Liver (tissue), 7 donors: ENCODE measurements at regions not wholly inside any gene's neighbourhood (a gene's known extent, or its start where the extent isn't known, plus 50 kb on each side); places are given as distances from the start of the nearest gene placed in this dataset.
A peak's percentile ranks its signal among the peaks of the same experiment; 100 is the strongest.

Experiments
- DNase-seq: peaks from one replicate; pipeline ENCODE4 v3.0.0-alpha.2; 2017; ENCODE audit warnings: low spot score
- H3K27ac ChIP-seq, 2 donors: one replicate each; pipeline ENCODE4 v1.7.0; 2013; ENCODE audit warnings: inconsistent platforms in 2 of 2, low read length in 2 of 2, control low read depth in 1 of 2, low read depth in 1 of 2, mild to moderate bottlenecking in 1 of 2
- H3K27me3 ChIP-seq, 4 donors: one replicate each; pipeline versions ENCODE4 v1.6.1 to v1.7.0; 2013; ENCODE audit warnings: low read length in 3 of 4, inconsistent platforms in 1 of 4, mild to moderate bottlenecking in 1 of 4, moderate library complexity in 1 of 4; ENCODE audit not compliant: control insufficient read depth in 4 of 4, insufficient read depth in 4 of 4
- H3K36me3 ChIP-seq, 4 donors: one replicate each; pipeline versions ENCODE4 v1.6.1 to v1.7.0; 2013; ENCODE audit warnings: low read length in 3 of 4, mild to moderate bottlenecking in 3 of 4, low read depth in 1 of 4, moderate library complexity in 1 of 4; ENCODE audit not compliant: control insufficient read depth in 4 of 4, insufficient read depth in 3 of 4
- H3K4me1 ChIP-seq, 4 donors: one replicate each; pipeline versions ENCODE4 v1.6.1 to v1.7.0; 2013; ENCODE audit warnings: low read length in 3 of 4, mild to moderate bottlenecking in 3 of 4, moderate library complexity in 1 of 4; ENCODE audit not compliant: control insufficient read depth in 4 of 4, insufficient read depth in 4 of 4
- H3K4me3 ChIP-seq, 3 donors: one replicate each; pipeline versions ENCODE4 v1.6.1 to v1.7.0; 2013; ENCODE audit warnings: low read length in 3 of 3, control low read depth in 1 of 3, low read depth in 1 of 3, mild to moderate bottlenecking in 1 of 3
- H3K9ac ChIP-seq, 2 donors: one replicate each; pipeline ENCODE4 v1.7.0; 2013; ENCODE audit warnings: low read length in 2 of 2, mild to moderate bottlenecking in 2 of 2, moderate library complexity in 2 of 2, control low read depth in 1 of 2, low read depth in 1 of 2
- H3K9me3 ChIP-seq, 4 donors: one replicate each; pipeline versions ENCODE4 v1.6.1 to v1.7.0; 2013; ENCODE audit warnings: low read length in 3 of 4; ENCODE audit not compliant: control insufficient read depth in 4 of 4
- EGR1 ChIP-seq, 2 donors: IDR thresholded peaks; 2 replicates each; pipeline ENCODE4 v1.6.1; 2016 to 2018; ENCODE audit warnings: antibody characterized with exemption in 2 of 2, low read depth in 2 of 2
- FOXA1 ChIP-seq: IDR thresholded peaks from 2 replicates; pipeline ENCODE4 v1.6.1; 2016; ENCODE audit warnings: antibody characterized with exemption
- FOXA2 ChIP-seq: IDR thresholded peaks from 2 replicates; pipeline ENCODE4 v1.6.1; 2016; ENCODE audit warnings: antibody characterized with exemption
- GABPA ChIP-seq, 2 donors: IDR thresholded peaks in 1 of 2; conservative IDR thresholded peaks in 1 of 2; 2 replicates each; pipeline ENCODE4 v1.6.1; 2016; ENCODE audit warnings: antibody characterized with exemption in 2 of 2, mild to moderate bottlenecking in 1 of 2, moderate library complexity in 1 of 2
- HNF4A ChIP-seq, 2 donors: conservative IDR thresholded peaks; 2 replicates each; pipeline ENCODE4 v1.6.1; 2016; ENCODE audit warnings: antibody characterized with exemption in 2 of 2, mild to moderate bottlenecking in 2 of 2
- JUND ChIP-seq, 2 donors: IDR thresholded peaks; 2 replicates each; pipeline ENCODE4 v1.6.1; 2016; ENCODE audit warnings: antibody characterized with exemption in 2 of 2
- NR2F2 ChIP-seq: IDR thresholded peaks from 2 replicates; pipeline ENCODE4 v1.6.1; 2016; ENCODE audit warnings: antibody characterized with exemption
- RAD21 ChIP-seq, 2 donors: IDR thresholded peaks; 2 replicates each; pipeline ENCODE4 v1.6.1; 2016; ENCODE audit warnings: antibody characterized with exemption in 2 of 2, mild to moderate bottlenecking in 2 of 2
- SP1 ChIP-seq: IDR thresholded peaks from 2 replicates; pipeline ENCODE4 v1.6.1; 2018; ENCODE audit warnings: antibody characterized with exemption, mild to moderate bottlenecking
- YY1 ChIP-seq: IDR thresholded peaks from 2 replicates; pipeline ENCODE4 v1.6.1; 2016; ENCODE audit warnings: antibody characterized with exemption, mild to moderate bottlenecking
- WGBS: extraction: QIAGEN DNeasy Blood & Tissue Kit; methylation state at CpG from one replicate; pipeline ENCODE4 v1.1.7; 2013; 5-methylcytosine and 5-hydroxymethylcytosine counted together
- TF ChIP-seq, protein P1 (sequence below): IDR thresholded peaks from 2 replicates; pipeline ENCODE4 v1.6.1; 2016; ENCODE audit warnings: antibody characterized with exemption
- TF ChIP-seq, protein P2 (sequence below): IDR thresholded peaks from 2 replicates; pipeline ENCODE4 v1.6.1; 2016; ENCODE audit warnings: antibody characterized with exemption, mild to moderate bottlenecking
- donor health status: healthy.
- donor health status: healthy.
- donor health status: healthy.
- donor health status: healthy.

DNA sequence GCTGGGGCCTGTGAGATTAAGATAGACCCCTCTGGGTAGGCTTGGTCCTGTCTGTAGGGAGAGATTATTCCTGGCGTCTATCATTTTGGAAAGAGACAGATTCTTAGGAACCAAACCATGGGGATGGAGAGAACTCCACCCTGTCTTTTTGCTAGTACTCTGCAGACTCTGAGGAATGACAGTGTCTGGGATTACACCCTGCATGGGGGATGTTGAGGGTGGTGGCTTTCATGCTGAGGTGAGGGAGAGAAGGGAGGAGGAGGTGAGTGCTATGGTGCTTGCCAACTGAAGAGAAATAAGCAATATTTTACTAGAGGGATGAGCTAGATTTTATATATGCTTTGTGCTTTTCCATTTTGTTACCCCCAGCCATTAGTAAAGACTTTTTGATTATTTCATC lies 74.5 kb upstream of the PCDH8 start:
- H3K9me3 ChIP-seq, result peaks cover 0 to under 1% (median 0%) of the 10 kb centered on the region in 4 donors
- WGBS, result 89% methylated on average over 1 of the region's 1 CpG

DNA sequence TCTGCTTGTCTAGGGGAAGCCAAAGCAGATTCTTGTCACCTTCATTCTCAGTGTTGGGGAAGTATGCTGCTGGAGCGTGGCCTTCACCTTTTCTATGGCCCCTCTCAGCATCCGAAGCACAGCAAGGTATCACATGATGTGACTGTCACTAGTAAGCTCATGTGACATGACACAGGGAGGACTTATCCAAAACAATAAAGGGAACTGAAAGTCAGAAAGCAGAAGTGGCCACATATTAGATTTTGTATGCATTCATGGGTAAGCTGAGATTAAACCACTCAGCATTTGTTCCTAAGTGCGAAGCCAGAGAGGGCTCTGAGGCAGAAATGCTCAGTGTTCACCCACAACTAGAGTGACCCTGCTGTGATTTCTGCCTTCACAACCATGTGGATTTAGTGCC lies 72.8 kb upstream of the PCDH8 start:
- Histone ChIP-seq H3K36me3 (no peaks in the 10 kb centered on the region), H3K27me3 (peaks cover 0 to 6% (median 0%) of the 10 kb centered on the region in 4 donors), H3K9ac (no peak overlapping the region), H3K9me3 (peaks cover 0 to 2% (median under 1%) of the 10 kb centered on the region in 4 donors), H3K4me1 (no peaks in the 10 kb centered on the region), H3K27ac (no peak overlapping the region), H3K4me3 (no peak overlapping the region)
- 70% methylated on average over 3 of the region's 3 CpGs for WGBS
- TF ChIP-seq, protein P1, sequence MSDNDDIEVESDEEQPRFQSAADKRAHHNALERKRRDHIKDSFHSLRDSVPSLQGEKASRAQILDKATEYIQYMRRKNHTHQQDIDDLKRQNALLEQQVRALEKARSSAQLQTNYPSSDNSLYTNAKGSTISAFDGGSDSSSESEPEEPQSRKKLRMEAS, result peak; percentile 24
- TF ChIP-seq HNF4A (conservative IDR thresholded peaks at IDR 0.05) (no peak), RAD21 (IDR thresholded peaks at IDR 0.05) (no peak), GABPA (IDR thresholded peaks at IDR 0.05 in 1 of 2, conservative IDR thresholded peaks at IDR 0.05 in 1 of 2) (no peak)
- no peak for DNase-seq

More for the DNA sequence above, 74.5 kb upstream of the PCDH8 start:
- no peak for DNase-seq
- H3K36me3 ChIP-seq, result no peaks in the 10 kb centered on the region
- no peaks in the 10 kb centered on the region for H3K4me1 ChIP-seq
- peaks cover 0 to 3% (median 0%) of the 10 kb centered on the region in 4 donors for H3K27me3 ChIP-seq
- TF ChIP-seq NR2F2, result no peak
- no peak for TF ChIP-seq FOXA1
- TF ChIP-seq FOXA2, result no peak
- TF ChIP-seq, protein P1, result no peak
- H3K27ac ChIP-seq, result no peak overlapping the region
- no peak overlapping the region for H3K9ac ChIP-seq
- H3K4me3 ChIP-seq, result no peak overlapping the region

DNA sequence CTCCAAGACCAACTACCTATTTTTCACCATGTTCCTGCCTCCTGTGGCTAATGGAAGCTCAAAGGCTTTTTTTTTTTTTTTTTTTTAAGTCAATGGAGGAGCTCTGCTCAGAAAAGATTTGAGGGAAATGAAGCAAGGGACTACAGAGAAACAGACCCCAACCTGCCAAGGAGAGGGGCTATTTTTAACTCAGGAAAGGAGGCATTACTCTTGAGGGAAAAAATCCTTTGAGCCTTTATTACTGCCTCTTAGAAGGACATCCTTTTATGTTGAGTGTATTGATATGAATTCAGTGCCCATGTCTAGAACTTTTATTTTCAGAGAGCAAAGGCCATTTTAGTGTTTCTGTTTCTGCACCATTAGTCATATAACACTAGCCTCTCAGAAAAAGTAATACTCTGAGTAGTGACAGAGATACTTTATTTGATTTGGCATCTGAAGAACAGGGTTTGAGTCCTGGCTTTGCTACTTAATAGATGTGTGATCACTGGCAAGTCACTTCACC lies 68.1 kb upstream of the PCDH8 start:
- TF ChIP-seq SP1 (no peak), EGR1 (IDR thresholded peaks at IDR 0.05; ENCODE audit: low read depth in 2 of 2) (no peak), JUND (IDR thresholded peaks at IDR 0.05) (no peak), YY1 (no peak)
- TF ChIP-seq, protein P1, result no peak
- TF ChIP-seq, protein P2, sequence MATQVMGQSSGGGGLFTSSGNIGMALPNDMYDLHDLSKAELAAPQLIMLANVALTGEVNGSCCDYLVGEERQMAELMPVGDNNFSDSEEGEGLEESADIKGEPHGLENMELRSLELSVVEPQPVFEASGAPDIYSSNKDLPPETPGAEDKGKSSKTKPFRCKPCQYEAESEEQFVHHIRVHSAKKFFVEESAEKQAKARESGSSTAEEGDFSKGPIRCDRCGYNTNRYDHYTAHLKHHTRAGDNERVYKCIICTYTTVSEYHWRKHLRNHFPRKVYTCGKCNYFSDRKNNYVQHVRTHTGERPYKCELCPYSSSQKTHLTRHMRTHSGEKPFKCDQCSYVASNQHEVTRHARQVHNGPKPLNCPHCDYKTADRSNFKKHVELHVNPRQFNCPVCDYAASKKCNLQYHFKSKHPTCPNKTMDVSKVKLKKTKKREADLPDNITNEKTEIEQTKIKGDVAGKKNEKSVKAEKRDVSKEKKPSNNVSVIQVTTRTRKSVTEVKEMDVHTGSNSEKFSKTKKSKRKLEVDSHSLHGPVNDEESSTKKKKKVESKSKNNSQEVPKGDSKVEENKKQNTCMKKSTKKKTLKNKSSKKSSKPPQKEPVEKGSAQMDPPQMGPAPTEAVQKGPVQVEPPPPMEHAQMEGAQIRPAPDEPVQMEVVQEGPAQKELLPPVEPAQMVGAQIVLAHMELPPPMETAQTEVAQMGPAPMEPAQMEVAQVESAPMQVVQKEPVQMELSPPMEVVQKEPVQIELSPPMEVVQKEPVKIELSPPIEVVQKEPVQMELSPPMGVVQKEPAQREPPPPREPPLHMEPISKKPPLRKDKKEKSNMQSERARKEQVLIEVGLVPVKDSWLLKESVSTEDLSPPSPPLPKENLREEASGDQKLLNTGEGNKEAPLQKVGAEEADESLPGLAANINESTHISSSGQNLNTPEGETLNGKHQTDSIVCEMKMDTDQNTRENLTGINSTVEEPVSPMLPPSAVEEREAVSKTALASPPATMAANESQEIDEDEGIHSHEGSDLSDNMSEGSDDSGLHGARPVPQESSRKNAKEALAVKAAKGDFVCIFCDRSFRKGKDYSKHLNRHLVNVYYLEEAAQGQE, result no peak
- Histone ChIP-seq H3K27ac (no peak overlapping the region), H3K4me3 (no peak overlapping the region), H3K4me1 (no peaks in the 10 kb centered on the region), H3K9me3 (peaks cover 0 to 2% (median under 1%) of the 10 kb centered on the region in 4 donors), H3K27me3 (peaks cover 0 to 6% (median 0%) of the 10 kb centered on the region in 4 donors), H3K36me3 (no peaks in the 10 kb centered on the region), H3K9ac (no peak overlapping the region)
- no peak for DNase-seq
